Endothelial cell of umbilical vein (primary cell): ENCODE measurements at regions not wholly inside any gene's neighbourhood (a gene's known extent, or its start where the extent isn't known, plus 50 kb on each side); places are given as distances from the start of the nearest gene placed in this dataset.

Source experiments
- BruUV-seq: library from RNA; stranded (reverse); fragments of 400-500 nt; replicated peaks from 2 replicates; lab custom pipeline; 2021; lab: Mats Ljungman, UMichigan
- CTCF ChIA-PET: fragments of 300-600, 350-600 bp; sonication (Branson Sonifier 250); formaldehyde crosslinking; loops from one replicate; lab custom pipeline; 2021; ENCODE audit warnings: antibody characterized with exemption, inconsistent platforms; lab: Charles Lee
- POLR2A ChIA-PET: fragments of 300-600, 350-600 bp; sonication (Branson Sonifier 250); formaldehyde crosslinking; loops from one replicate; lab custom pipeline; 2021; ENCODE audit warnings: antibody characterized with exemption, inconsistent platforms; lab: Charles Lee
- DNase-seq: peaks from one replicate; pipeline ENCODE4 v3.0.0-alpha.2; 2011; ENCODE audit warnings: low read depth, low spot score
- FAIRE-seq: peaks from 2 replicates; lab custom pipeline; 2011; peaks lifted over from hg19 to GRCh38; lab: Jason Lieb, UNC
- H2AFZ ChIP-seq: 2 replicates; pipeline ENCODE4 v1.6.0; 2012; ENCODE audit warnings: low read depth, low read length, control low read depth, inconsistent platforms
- H3K27ac ChIP-seq: 2 replicates; pipeline ENCODE4 v1.5.1; 2011; ENCODE audit warnings: low read depth, mild to moderate bottlenecking, control low read depth, low read length, moderate library complexity; ENCODE audit not compliant: insufficient read depth
- H3K27me3 ChIP-seq, 2 experiments: 2 replicates each; pipeline versions ENCODE4 v1.6.0 to v1.6.1; 2011; ENCODE audit warnings: low read length in 2 of 2, mixed read lengths in 1 of 2; ENCODE audit not compliant: control insufficient read depth in 2 of 2, insufficient read depth in 2 of 2
- H3K36me3 ChIP-seq, 2 experiments: 2 replicates in 1 of 2; 3 replicates in 1 of 2; pipeline ENCODE4 v1.5.1; 2011; ENCODE audit warnings: low read length in 2 of 2, mild to moderate bottlenecking in 1 of 2, moderate library complexity in 1 of 2; ENCODE audit not compliant: control insufficient read depth in 2 of 2, insufficient read depth in 2 of 2; ENCODE audit errors: extremely low read depth in 1 of 2
- H3K4me1 ChIP-seq: 3 replicates; pipeline ENCODE4 v1.5.1; 2011; ENCODE audit warnings: mild to moderate bottlenecking, low read length; ENCODE audit not compliant: control insufficient read depth, insufficient read depth; ENCODE audit errors: extremely low read depth
- H3K4me2 ChIP-seq: 2 replicates; pipeline ENCODE4 v1.6.1; 2011; ENCODE audit warnings: low read length, control low read depth, mixed read lengths; ENCODE audit not compliant: insufficient read depth
- H3K4me3 ChIP-seq, 3 experiments: fragments of 200-600 bp in 1 of 3; sonication (generic), shearing (Covaris generic) in 1 of 3; replicated peaks in 1 of 3; 2 replicates each; pipeline ENCODE4 v1.5.1; 2011 to 2016; ENCODE audit warnings: control low read depth in 3 of 3, low read length in 3 of 3, mild to moderate bottlenecking in 2 of 3, inconsistent platforms in 1 of 3, low read depth in 1 of 3, moderate library complexity in 1 of 3; ENCODE audit not compliant: insufficient read depth in 1 of 3
- H3K79me2 ChIP-seq: 2 replicates; pipeline ENCODE4 v1.6.0; 2012; ENCODE audit warnings: low read length, inconsistent platforms; ENCODE audit not compliant: control insufficient read depth, insufficient read depth
- H3K9ac ChIP-seq: replicated peaks from 2 replicates; pipeline ENCODE3; 2011; ENCODE audit warnings: low read length, control low read depth; ENCODE audit not compliant: insufficient read depth; ENCODE audit errors: extremely low read depth
- H3K9me1 ChIP-seq: replicated peaks from 3 replicates; pipeline ENCODE4 v1.6.0; 2011; ENCODE audit warnings: mild to moderate bottlenecking, low read length; ENCODE audit not compliant: control insufficient read depth, insufficient read depth; ENCODE audit errors: extremely low read depth
- H3K9me3 ChIP-seq: replicated peaks from 2 replicates; pipeline ENCODE4 v1.5.1; 2012; ENCODE audit warnings: low read length, inconsistent platforms; ENCODE audit not compliant: control insufficient read depth, insufficient read depth
- H4K20me1 ChIP-seq: replicated peaks from 2 replicates; pipeline ENCODE3; 2011; ENCODE audit warnings: mild to moderate bottlenecking, low read length; ENCODE audit not compliant: control insufficient read depth, insufficient read depth; ENCODE audit errors: extremely low read depth
- EZH2 ChIP-seq: IDR thresholded peaks from 2 replicates; pipeline ENCODE4 v1.6.1; 2012; ENCODE audit warnings: borderline replicate concordance, low read depth, mild to moderate bottlenecking, moderate library complexity, low read length, inconsistent platforms; ENCODE audit not compliant: severe bottlenecking
- FOS ChIP-seq: IDR thresholded peaks from 2 replicates; pipeline ENCODE4 v1.6.1; 2011; ENCODE audit warnings: mild to moderate bottlenecking, low read length, moderate library complexity, borderline replicate concordance; ENCODE audit not compliant: insufficient read depth
- GATA2 ChIP-seq: IDR thresholded peaks from 2 replicates; pipeline ENCODE4 v1.7.0; 2011; ENCODE audit warnings: low read depth, mild to moderate bottlenecking, moderate library complexity, mixed read lengths, low read length; ENCODE audit not compliant: insufficient read length, insufficient read depth
- JUN ChIP-seq: IDR thresholded peaks from 2 replicates; pipeline ENCODE4 v1.6.1; 2011; ENCODE audit warnings: borderline replicate concordance, low read depth; ENCODE audit not compliant: insufficient read length, insufficient read depth
- MAX ChIP-seq: IDR thresholded peaks from 2 replicates; pipeline ENCODE4 v1.6.1; 2011; ENCODE audit not compliant: insufficient read depth, insufficient read length
- MYC ChIP-seq: IDR thresholded peaks from one replicate; pipeline ENCODE4 v1.6.1; 2011; ENCODE audit warnings: mild to moderate bottlenecking, low read depth, low read length
- POLR2A ChIP-seq: IDR thresholded peaks from 2 replicates; pipeline ENCODE4 v1.6.1; 2012; ENCODE audit warnings: low read depth, mild to moderate bottlenecking, control low read depth, low read length
- POLR2AphosphoS5 ChIP-seq: IDR thresholded peaks from 2 replicates; pipeline ENCODE4 v1.6.1; 2012; ENCODE audit warnings: low read depth, mild to moderate bottlenecking, control low read depth, low read length, moderate library complexity; ENCODE audit not compliant: insufficient read depth
- dilution Hi-C: fragments of 300-500 bp; cut with MboI; formaldehyde crosslinking; loops from one replicate; pipeline ENCODE4 v1.15.0; 2019; ENCODE audit warnings: low sequenced_read_pairs; ENCODE audit not compliant: extremely low pct_ligation_motif_present
- intact Hi-C: fragments of 100-400 bp; cut with micrococcal nuclease; formaldehyde crosslinking; loops from one replicate; pipeline ENCODE4 v1.10.0; 2022
- TF ChIP-seq, protein P1 (sequence below), 2 donors: IDR thresholded peaks; 1 replicate in 1 of 2; 2 replicates in 1 of 2; pipeline ENCODE4 v1.5.1; 2011; ENCODE audit warnings: low read length in 2 of 2, mild to moderate bottlenecking in 2 of 2, moderate library complexity in 2 of 2, control low read depth in 1 of 2, inconsistent platforms in 1 of 2, low read depth in 1 of 2; ENCODE audit not compliant: insufficient read depth in 1 of 2; ENCODE audit errors: extremely low read depth in 1 of 2

GRCh38 chr1:213444224-213444623 lies 393.2 kb downstream of the RPS6KC1 start:
- Histone ChIP-seq H3K9me3 (no peaks in the 10 kb centered on the region), H3K4me1 (no peaks in the 10 kb centered on the region), H3K4me3 (no peak overlapping the region), H3K9ac (no peak overlapping the region), H3K27ac (no peak overlapping the region), H2AFZ (no peak overlapping the region), H4K20me1 (no peaks in the 10 kb centered on the region), H3K27me3 (no peaks in the 10 kb centered on the region), H3K79me2 (no peaks in the 10 kb centered on the region), H3K4me2 (no peak overlapping the region), H3K9me1 (no peaks in the 10 kb centered on the region), H3K36me3 (no peaks in the 10 kb centered on the region)
- POLR2A ChIA-PET, result no interaction called here
- FAIRE-seq (no peak), DNase-seq (no peak)
- CTCF ChIA-PET, result interaction anchor here (0.7 kb wide), 1 partner anchor 79 kb away, joined by 3 read pairs; no protein-coding TSS in a partner anchor
- TF ChIP-seq GATA2, result no peak
- TF ChIP-seq POLR2A, result no peak
- TF ChIP-seq JUN, result no peak
- no peak for TF ChIP-seq EZH2
- no peak for TF ChIP-seq FOS
- TF ChIP-seq MYC, result no peak
- TF ChIP-seq POLR2AphosphoS5, result no peak
- TF ChIP-seq MAX, result no peak
- TF ChIP-seq, protein P1, sequence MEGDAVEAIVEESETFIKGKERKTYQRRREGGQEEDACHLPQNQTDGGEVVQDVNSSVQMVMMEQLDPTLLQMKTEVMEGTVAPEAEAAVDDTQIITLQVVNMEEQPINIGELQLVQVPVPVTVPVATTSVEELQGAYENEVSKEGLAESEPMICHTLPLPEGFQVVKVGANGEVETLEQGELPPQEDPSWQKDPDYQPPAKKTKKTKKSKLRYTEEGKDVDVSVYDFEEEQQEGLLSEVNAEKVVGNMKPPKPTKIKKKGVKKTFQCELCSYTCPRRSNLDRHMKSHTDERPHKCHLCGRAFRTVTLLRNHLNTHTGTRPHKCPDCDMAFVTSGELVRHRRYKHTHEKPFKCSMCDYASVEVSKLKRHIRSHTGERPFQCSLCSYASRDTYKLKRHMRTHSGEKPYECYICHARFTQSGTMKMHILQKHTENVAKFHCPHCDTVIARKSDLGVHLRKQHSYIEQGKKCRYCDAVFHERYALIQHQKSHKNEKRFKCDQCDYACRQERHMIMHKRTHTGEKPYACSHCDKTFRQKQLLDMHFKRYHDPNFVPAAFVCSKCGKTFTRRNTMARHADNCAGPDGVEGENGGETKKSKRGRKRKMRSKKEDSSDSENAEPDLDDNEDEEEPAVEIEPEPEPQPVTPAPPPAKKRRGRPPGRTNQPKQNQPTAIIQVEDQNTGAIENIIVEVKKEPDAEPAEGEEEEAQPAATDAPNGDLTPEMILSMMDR (IDR thresholded peaks at IDR 0.05; ENCODE audit: extremely low read depth in 1 of 2, insufficient read depth in 1 of 2, low read depth in 1 of 2, low read length in 2 of 2), result no peak
- dilution Hi-C loops (no loop called here), intact Hi-C loops (no loop called here)
- no TSS peak for BruUV-seq
